Duodenal mucosa (tissue), 2 donors: ENCODE measurements at regions not wholly inside any gene's neighbourhood (a gene's known extent, or its start where the extent isn't known, plus 50 kb on each side); places are given as distances from the start of the nearest gene placed in this dataset.

Experiments
- H3K27ac ChIP-seq: one replicate; pipeline ENCODE4 v1.7.0; 2013; ENCODE audit warnings: low read depth, low read length
- H3K27me3 ChIP-seq, 2 donors: one replicate each; pipeline ENCODE4 v1.7.0; 2013; ENCODE audit warnings: low read length in 2 of 2, control low read depth in 1 of 2; ENCODE audit not compliant: insufficient read depth in 2 of 2, control insufficient read depth in 1 of 2
- H3K36me3 ChIP-seq, 2 donors: one replicate each; pipeline ENCODE4 v1.7.0; 2013; ENCODE audit warnings: low read length in 2 of 2, control low read depth in 1 of 2; ENCODE audit not compliant: insufficient read depth in 2 of 2, control insufficient read depth in 1 of 2
- H3K4me1 ChIP-seq, 2 donors: one replicate each; pipeline ENCODE4 v1.7.0; 2013; ENCODE audit warnings: low read length in 2 of 2, control low read depth in 1 of 2; ENCODE audit not compliant: insufficient read depth in 2 of 2, control insufficient read depth in 1 of 2
- H3K4me3 ChIP-seq, 2 donors: one replicate each; pipeline ENCODE4 v1.7.0; 2013; ENCODE audit warnings: low read length in 2 of 2, low read depth in 1 of 2
- H3K9ac ChIP-seq, 2 donors: one replicate each; pipeline ENCODE4 v1.7.0; 2013; ENCODE audit warnings: low read length in 2 of 2, low read depth in 1 of 2
- H3K9me3 ChIP-seq, 2 donors: one replicate each; pipeline ENCODE4 v1.7.0; 2013; ENCODE audit warnings: low read length in 2 of 2, control low read depth in 1 of 2; ENCODE audit not compliant: control insufficient read depth in 1 of 2

GRCh38 chr4:125956276-125956675 is 641.5 kb downstream of the FAT4 start:
- no peak overlapping the region for H3K9ac ChIP-seq
- H3K4me1 ChIP-seq, result no peaks in the 10 kb centered on the region
- no peak overlapping the region for H3K4me3 ChIP-seq
- H3K27me3 ChIP-seq, result no peaks in the 10 kb centered on the region
- H3K27ac ChIP-seq, result no peak overlapping the region
- H3K36me3 ChIP-seq, result no peaks in the 10 kb centered on the region
- H3K9me3 ChIP-seq, result no peaks in the 10 kb centered on the region

GRCh38 chr4:125958519-125958918 is 643.8 kb downstream of the FAT4 start:
- H3K4me3 ChIP-seq, result no peak overlapping the region
- H3K9ac ChIP-seq, result no peak overlapping the region
- no peak overlapping the region for H3K27ac ChIP-seq
- H3K9me3 ChIP-seq, result no peaks in the 10 kb centered on the region
- no peaks in the 10 kb centered on the region for H3K36me3 ChIP-seq
- H3K27me3 ChIP-seq, result no peaks in the 10 kb centered on the region
- H3K4me1 ChIP-seq, result no peaks in the 10 kb centered on the region

GRCh38 chr4:125961626-125962025 is 646.9 kb downstream of the FAT4 start:
- Histone ChIP-seq H3K36me3 (no peaks in the 10 kb centered on the region), H3K4me3 (no peak overlapping the region), H3K9ac (no peak overlapping the region), H3K27ac (no peak overlapping the region), H3K4me1 (no peaks in the 10 kb centered on the region), H3K27me3 (no peaks in the 10 kb centered on the region), H3K9me3 (peaks cover 0 to 3% of the 10 kb centered on the region in 2 donors)

- Histone ChIP-seq H3K27ac (no peak overlapping the region), H3K27me3 (no peaks in the 10 kb centered on the region), H3K9ac (no peak overlapping the region), H3K4me1 (no peaks in the 10 kb centered on the region), H3K4me3 (no peak overlapping the region), H3K9me3 (peaks cover 0 to 4% of the 10 kb centered on the region in 2 donors), H3K36me3 (no peaks in the 10 kb centered on the region)
These were observed 661.2 kb downstream of the FAT4 start for GRCh38 chr4:125975861-125976397.

GRCh38 chr4:125979950-125980349 is 665.2 kb downstream of the FAT4 start:
- Histone ChIP-seq H3K4me3 (no peak overlapping the region), H3K9ac (no peak overlapping the region), H3K4me1 (no peaks in the 10 kb centered on the region), H3K36me3 (no peaks in the 10 kb centered on the region), H3K27me3 (no peaks in the 10 kb centered on the region), H3K27ac (no peak overlapping the region), H3K9me3 (peaks cover 0 to 4% of the 10 kb centered on the region in 2 donors)

- H3K9me3 ChIP-seq, result peaks cover 0 to 2% of the 10 kb centered on the region in 2 donors
- no peak overlapping the region for H3K9ac ChIP-seq
- no peaks in the 10 kb centered on the region for H3K36me3 ChIP-seq
- no peaks in the 10 kb centered on the region for H3K27me3 ChIP-seq
- no peak overlapping the region for H3K27ac ChIP-seq
- no peak overlapping the region for H3K4me3 ChIP-seq
- no peaks in the 10 kb centered on the region for H3K4me1 ChIP-seq
These were observed 668.4 kb downstream of the FAT4 start for GRCh38 chr4:125983168-125983567.

GRCh38 chr4:125985856-125986255 is 671.1 kb downstream of the FAT4 start:
- Histone ChIP-seq H3K27ac (no peak overlapping the region), H3K4me1 (no peaks in the 10 kb centered on the region), H3K9me3 (no peaks in the 10 kb centered on the region), H3K4me3 (no peak overlapping the region), H3K36me3 (no peaks in the 10 kb centered on the region), H3K27me3 (no peaks in the 10 kb centered on the region), H3K9ac (no peak overlapping the region)

GRCh38 chr4:125986307-125986706 is 671.6 kb downstream of the FAT4 start:
- Histone ChIP-seq H3K27ac (no peak overlapping the region), H3K36me3 (no peaks in the 10 kb centered on the region), H3K9me3 (no peaks in the 10 kb centered on the region), H3K4me3 (no peak overlapping the region), H3K4me1 (no peaks in the 10 kb centered on the region), H3K27me3 (no peaks in the 10 kb centered on the region), H3K9ac (no peak overlapping the region)

GRCh38 chr4:125988464-125988863 is 673.7 kb downstream of the FAT4 start:
- Histone ChIP-seq H3K4me1 (no peaks in the 10 kb centered on the region), H3K27ac (no peak overlapping the region), H3K9ac (no peak overlapping the region), H3K4me3 (no peak overlapping the region), H3K27me3 (no peaks in the 10 kb centered on the region), H3K9me3 (no peaks in the 10 kb centered on the region), H3K36me3 (no peaks in the 10 kb centered on the region)

GRCh38 chr4:125991398-125991797 is 676.6 kb downstream of the FAT4 start:
- H3K9ac ChIP-seq, result no peak overlapping the region
- H3K27ac ChIP-seq, result no peak overlapping the region
- H3K4me1 ChIP-seq, result no peaks in the 10 kb centered on the region
- no peaks in the 10 kb centered on the region for H3K27me3 ChIP-seq
- H3K9me3 ChIP-seq, result no peaks in the 10 kb centered on the region
- no peak overlapping the region for H3K4me3 ChIP-seq
- no peaks in the 10 kb centered on the region for H3K36me3 ChIP-seq

- no peak overlapping the region for H3K27ac ChIP-seq
- H3K36me3 ChIP-seq, result no peaks in the 10 kb centered on the region
- H3K9me3 ChIP-seq, result no peaks in the 10 kb centered on the region
- no peaks in the 10 kb centered on the region for H3K4me1 ChIP-seq
- no peak overlapping the region for H3K4me3 ChIP-seq
- no peaks in the 10 kb centered on the region for H3K27me3 ChIP-seq
- no peak overlapping the region for H3K9ac ChIP-seq
These were observed 678.1 kb downstream of the FAT4 start for GRCh38 chr4:125992891-125993290.
